GM19468 (cell line): ENCODE measurements at regions not wholly inside any gene's neighbourhood (a gene's known extent, or its start where the extent isn't known, plus 50 kb on each side); places are given as distances from the start of the nearest gene placed in this dataset.

Experiments
- ATAC-seq: cut with Tn5 transposase; IDR thresholded peaks from one replicate; pipeline ENCODE4 v1.9.1; 2021; ENCODE audit warnings: mild to moderate bottlenecking, moderate library complexity, moderate number of reproducible peaks; ENCODE audit not compliant: unreplicated experiment; ENCODE audit errors: extremely low read depth

GRCh38 chr10:59075576-59075975 is 100.9 kb upstream of the PHYHIPL start:
- ATAC-seq = no peak

- no peak for ATAC-seq
Measured at GRCh38 chr10:59077855-59078254, 98.6 kb upstream of the PHYHIPL start.

- ATAC-seq = no peak
Measured at GRCh38 chr10:59078978-59079377, 97.5 kb upstream of the PHYHIPL start.

GRCh38 chr10:59079386-59080226 is 96.8 kb upstream of the PHYHIPL start:
- no peak for ATAC-seq

GRCh38 chr10:59082249-59082648 is 94.2 kb upstream of the PHYHIPL start:
- no peak for ATAC-seq

- ATAC-seq = no peak
Measured at GRCh38 chr10:59085054-59085453, 91.4 kb upstream of the PHYHIPL start.

GRCh38 chr10:59085711-59086502 is 90.5 kb upstream of the PHYHIPL start:
- no peak for ATAC-seq

GRCh38 chr10:59087486-59087885 is 89.0 kb upstream of the PHYHIPL start:
- no peak for ATAC-seq

- ATAC-seq = no peak
Measured at GRCh38 chr10:59088912-59089573, 87.4 kb upstream of the PHYHIPL start.

GRCh38 chr10:59090817-59091622 is 85.4 kb upstream of the PHYHIPL start:
- ATAC-seq = no peak

- no peak for ATAC-seq
Measured at GRCh38 chr10:59093461-59093860, 83.0 kb upstream of the PHYHIPL start.

GRCh38 chr10:59096631-59097030 is 79.8 kb upstream of the PHYHIPL start:
- ATAC-seq = no peak

- no peak for ATAC-seq
Measured at GRCh38 chr10:59098387-59098786, 78.1 kb upstream of the PHYHIPL start.

- ATAC-seq = no peak
Measured at GRCh38 chr10:59098831-59099452, 77.5 kb upstream of the PHYHIPL start.

GRCh38 chr10:59099481-59099880 is 77.0 kb upstream of the PHYHIPL start:
- ATAC-seq = no peak

- ATAC-seq = no peak
Measured at GRCh38 chr10:59102394-59102793, 74.0 kb upstream of the PHYHIPL start.

GRCh38 chr10:59104186-59104585 is 72.3 kb upstream of the PHYHIPL start:
- ATAC-seq = no peak

GRCh38 chr10:59106441-59106840 is 70.0 kb upstream of the PHYHIPL start:
- no peak for ATAC-seq

- ATAC-seq = no peak
Measured at GRCh38 chr10:59107147-59107546, 69.3 kb upstream of the PHYHIPL start.
